ENCODE measurements at regions not wholly inside any gene's neighbourhood (a gene's known extent, or its start where the extent isn't known, plus 50 kb on each side); places are given as distances from the start of the nearest gene placed in this dataset.

GRCh38 chr5:14059810-14060209 lies 83.3 kb upstream of the TRIO start (continued):
- TF ChIP-seq JAZF1 (CRISPR knock-in tag; IDR thresholded peaks at IDR 0.05) (no peak), HMGA2 (CRISPR knock-in tag; IDR thresholded peaks at IDR 0.05) (no peak), ZNF512 (CRISPR knock-in tag; IDR thresholded peaks at IDR 0.05; ENCODE audit: borderline replicate concordance) (no peak), CREB1 (CRISPR knock-in tag; IDR thresholded peaks at IDR 0.05) (no peak), USF1 (CRISPR knock-in tag; IDR thresholded peaks at IDR 0.05) (no peak)

GRCh38 chr5:14057289-14057688 lies 85.9 kb upstream of the TRIO start:
- Mint-ChIP-seq H3K27me3 (ENCODE audit: low read depth) (no peaks in the 10 kb centered on the region; the same call in 1 of the 2 replicates), H3K4me1 (0 out of 2 replicates have a peak, but pooled peaks cover 7% of the 10 kb centered on the region), H3K9me3 (peaks cover 17% of the 10 kb centered on the region), H3K36me3 (no peaks in the 10 kb centered on the region), H3K27ac (no peak overlapping the region), H3K4me3 (no peak overlapping the region)
- no peak for DNase-seq (ENCODE audit: low spot score)
- ChIA-PET CTCF (no interaction called here), POLR2A (no interaction called here)
- ATAC-seq = no peak
- TF ChIP-seq ZNF232 (CRISPR knock-in tag; IDR thresholded peaks at IDR 0.05) (no peak), ZNF317 (CRISPR knock-in tag; IDR thresholded peaks at IDR 0.05; ENCODE audit: borderline replicate concordance, low read depth) (no peak), NR2C2 (CRISPR knock-in tag; IDR thresholded peaks at IDR 0.05) (no peak), ZNF281 (CRISPR knock-in tag; IDR thresholded peaks at IDR 0.05) (no peak), SMAD3 (CRISPR knock-in tag; IDR thresholded peaks at IDR 0.05; ENCODE audit: borderline replicate concordance) (no peak), E2F5 (CRISPR knock-in tag; IDR thresholded peaks at IDR 0.05) (no peak), HMGXB4 (CRISPR knock-in tag; IDR thresholded peaks at IDR 0.05) (no peak), FOXP1 (CRISPR knock-in tag; IDR thresholded peaks at IDR 0.05; ENCODE audit: borderline replicate concordance) (no peak), USF1 (CRISPR knock-in tag; IDR thresholded peaks at IDR 0.05) (no peak), PREB (CRISPR knock-in tag; IDR thresholded peaks at IDR 0.05; ENCODE audit: borderline replicate concordance) (no peak), MLX (CRISPR knock-in tag; IDR thresholded peaks at IDR 0.05) (no peak), JUN (CRISPR knock-in tag; IDR thresholded peaks at IDR 0.05) (no peak), USF2 (CRISPR knock-in tag; IDR thresholded peaks at IDR 0.05) (no peak), CTCF (IDR thresholded peaks at IDR 0.05) (no peak), GABPB1 (CRISPR knock-in tag; IDR thresholded peaks at IDR 0.05) (no peak)

Measured in WTC11 (cell line).